ENCODE measurements at regions not wholly inside any gene's neighbourhood (a gene's known extent, or its start where the extent isn't known, plus 50 kb on each side); places are given as distances from the start of the nearest gene placed in this dataset.

- TF ChIP-seq CTCF (IDR thresholded peaks at IDR 0.05; ENCODE audit: insufficient read depth, low read length) (no peak), POLR2AphosphoS5 (IDR thresholded peaks at IDR 0.05; ENCODE audit: low read depth) (no peak)
These were observed 338.2 kb downstream of the SOX4 start for GRCh38 chr6:21931641-21932335.
